ENCODE measurements at regions not wholly inside any gene's neighbourhood (a gene's known extent, or its start where the extent isn't known, plus 50 kb on each side); places are given as distances from the start of the nearest gene placed in this dataset.
"Not testable (repeated sequence)": the region's sequence is repeated elsewhere in the genome, so short reads cannot be mapped to it uniquely, and the experiment has no call there.

DNA sequence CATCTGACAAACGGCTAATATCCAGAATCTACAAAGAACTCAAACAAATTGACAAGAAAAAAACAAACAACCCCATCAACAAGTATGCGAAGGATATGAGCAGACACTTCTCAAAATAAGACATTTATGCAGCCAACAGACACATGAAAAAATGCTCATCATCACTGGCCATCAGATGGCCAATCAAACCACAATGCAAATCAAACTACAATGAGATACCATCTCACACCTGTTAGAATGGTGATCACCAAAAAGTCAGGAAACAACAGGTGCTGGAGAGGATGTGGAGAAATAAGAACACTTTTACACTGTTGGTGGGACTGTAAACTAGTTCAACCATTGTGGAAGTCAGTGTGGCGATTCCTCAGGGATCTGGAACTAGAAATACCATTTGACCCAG, 1282.2 kb upstream of the ADGRL4 start:
- TF ChIP-seq, protein P1, sequence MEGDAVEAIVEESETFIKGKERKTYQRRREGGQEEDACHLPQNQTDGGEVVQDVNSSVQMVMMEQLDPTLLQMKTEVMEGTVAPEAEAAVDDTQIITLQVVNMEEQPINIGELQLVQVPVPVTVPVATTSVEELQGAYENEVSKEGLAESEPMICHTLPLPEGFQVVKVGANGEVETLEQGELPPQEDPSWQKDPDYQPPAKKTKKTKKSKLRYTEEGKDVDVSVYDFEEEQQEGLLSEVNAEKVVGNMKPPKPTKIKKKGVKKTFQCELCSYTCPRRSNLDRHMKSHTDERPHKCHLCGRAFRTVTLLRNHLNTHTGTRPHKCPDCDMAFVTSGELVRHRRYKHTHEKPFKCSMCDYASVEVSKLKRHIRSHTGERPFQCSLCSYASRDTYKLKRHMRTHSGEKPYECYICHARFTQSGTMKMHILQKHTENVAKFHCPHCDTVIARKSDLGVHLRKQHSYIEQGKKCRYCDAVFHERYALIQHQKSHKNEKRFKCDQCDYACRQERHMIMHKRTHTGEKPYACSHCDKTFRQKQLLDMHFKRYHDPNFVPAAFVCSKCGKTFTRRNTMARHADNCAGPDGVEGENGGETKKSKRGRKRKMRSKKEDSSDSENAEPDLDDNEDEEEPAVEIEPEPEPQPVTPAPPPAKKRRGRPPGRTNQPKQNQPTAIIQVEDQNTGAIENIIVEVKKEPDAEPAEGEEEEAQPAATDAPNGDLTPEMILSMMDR (IDR thresholded peaks at IDR 0.05 in 8 of 11, conservative IDR thresholded peaks at IDR 0.05 in 3 of 11), result not testable (repeated sequence)
- not testable (repeated sequence) for TF ChIP-seq POLR2AphosphoS5 (IDR thresholded peaks at IDR 0.05)
